ENCODE measurements at regions not wholly inside any gene's neighbourhood (a gene's known extent, or its start where the extent isn't known, plus 50 kb on each side); places are given as distances from the start of the nearest gene placed in this dataset.
A peak's percentile ranks its signal among the peaks of the same experiment; 100 is the strongest.

DNA sequence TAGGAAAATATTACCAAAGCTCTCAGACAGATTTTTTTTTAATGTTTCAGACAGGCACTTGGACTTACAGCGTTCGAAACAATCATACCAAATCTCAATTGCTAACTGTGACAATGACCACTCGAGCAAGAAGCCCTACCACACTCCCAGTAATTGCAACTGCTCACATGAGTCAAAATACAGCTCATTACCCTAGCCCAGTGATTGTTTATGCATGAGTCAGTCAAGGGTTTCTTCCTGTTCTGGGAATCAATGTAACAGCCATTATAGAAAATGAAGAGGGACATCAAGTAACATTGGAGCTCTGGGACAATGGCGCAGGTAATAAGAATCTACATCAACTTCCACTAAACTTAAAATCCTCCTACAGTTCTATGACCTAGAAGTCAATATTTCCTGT is 56.1 kb upstream of the SH3GLB1 start:
- TF ChIP-seq, protein P1, sequence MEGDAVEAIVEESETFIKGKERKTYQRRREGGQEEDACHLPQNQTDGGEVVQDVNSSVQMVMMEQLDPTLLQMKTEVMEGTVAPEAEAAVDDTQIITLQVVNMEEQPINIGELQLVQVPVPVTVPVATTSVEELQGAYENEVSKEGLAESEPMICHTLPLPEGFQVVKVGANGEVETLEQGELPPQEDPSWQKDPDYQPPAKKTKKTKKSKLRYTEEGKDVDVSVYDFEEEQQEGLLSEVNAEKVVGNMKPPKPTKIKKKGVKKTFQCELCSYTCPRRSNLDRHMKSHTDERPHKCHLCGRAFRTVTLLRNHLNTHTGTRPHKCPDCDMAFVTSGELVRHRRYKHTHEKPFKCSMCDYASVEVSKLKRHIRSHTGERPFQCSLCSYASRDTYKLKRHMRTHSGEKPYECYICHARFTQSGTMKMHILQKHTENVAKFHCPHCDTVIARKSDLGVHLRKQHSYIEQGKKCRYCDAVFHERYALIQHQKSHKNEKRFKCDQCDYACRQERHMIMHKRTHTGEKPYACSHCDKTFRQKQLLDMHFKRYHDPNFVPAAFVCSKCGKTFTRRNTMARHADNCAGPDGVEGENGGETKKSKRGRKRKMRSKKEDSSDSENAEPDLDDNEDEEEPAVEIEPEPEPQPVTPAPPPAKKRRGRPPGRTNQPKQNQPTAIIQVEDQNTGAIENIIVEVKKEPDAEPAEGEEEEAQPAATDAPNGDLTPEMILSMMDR (IDR thresholded peaks at IDR 0.05; ENCODE audit: low read depth, low read length, missing control alignments), result no peak
- DNase-seq (ENCODE audit: extremely low read depth, low read depth), result peak; percentile 2
- H3K4me3 ChIP-seq (replicated peaks; ENCODE audit: low read depth, low read length), result no peak overlapping the region

DNA sequence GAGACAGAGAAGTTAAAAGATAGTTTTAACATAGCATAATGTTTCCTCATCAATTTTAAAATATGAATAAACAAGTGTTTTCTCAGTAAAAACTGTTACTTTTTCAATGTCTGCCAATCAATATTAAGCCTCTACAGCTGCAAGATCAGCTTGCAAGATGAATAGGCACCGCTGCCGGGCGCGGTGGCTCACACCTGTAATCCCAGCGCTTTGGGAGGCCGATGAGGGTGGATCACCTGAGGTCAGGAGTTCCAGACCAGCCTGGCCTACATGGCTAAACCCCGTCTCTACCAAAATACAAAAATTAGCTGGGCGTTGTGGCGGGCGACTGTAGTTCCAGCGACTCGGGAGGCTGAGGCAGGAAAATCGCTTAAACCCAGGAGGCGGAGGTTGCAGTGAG is 54.8 kb upstream of the SH3GLB1 start:
- H3K4me3 ChIP-seq (replicated peaks; ENCODE audit: low read depth, low read length), result no peak overlapping the region
- TF ChIP-seq, protein P1 (IDR thresholded peaks at IDR 0.05; ENCODE audit: low read depth, low read length, missing control alignments), result no peak
- DNase-seq (ENCODE audit: extremely low read depth, low read depth), result no peak

DNA sequence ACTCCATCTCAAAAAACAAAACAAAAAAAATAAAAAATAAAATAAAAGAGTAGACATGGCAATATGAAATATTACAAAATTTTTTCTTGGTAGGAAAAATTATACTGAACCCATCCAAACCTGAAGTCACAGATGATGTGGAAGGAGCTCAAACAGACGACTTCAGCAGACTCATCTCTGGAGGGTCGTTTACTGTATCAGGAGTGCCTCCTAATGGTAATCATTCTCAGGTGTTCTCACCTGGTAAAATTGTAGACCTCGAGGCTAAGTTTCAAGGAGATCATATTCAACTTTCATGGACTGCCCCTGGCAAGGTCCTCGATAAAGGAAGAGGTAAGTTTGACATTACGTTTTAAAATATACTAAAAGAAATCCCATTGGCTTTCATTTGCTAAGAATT is 54.3 kb upstream of the SH3GLB1 start:
- TF ChIP-seq, protein P1 (IDR thresholded peaks at IDR 0.05; ENCODE audit: low read depth, low read length, missing control alignments), result no peak

More for the DNA sequence above, 54.3 kb upstream of the SH3GLB1 start:
- DNase-seq (ENCODE audit: extremely low read depth, low read depth), result no peak
- no peak overlapping the region for H3K4me3 ChIP-seq (replicated peaks; ENCODE audit: low read depth, low read length)
